ENCODE measurements at regions not wholly inside any gene's neighbourhood (a gene's known extent, or its start where the extent isn't known, plus 50 kb on each side); places are given as distances from the start of the nearest gene placed in this dataset.

- no TSS peak for BruUV-seq (replicated peaks)
Observed at GRCh38 chr10:88162852-88163251, 299.4 kb downstream of the PTEN start.

DNA sequence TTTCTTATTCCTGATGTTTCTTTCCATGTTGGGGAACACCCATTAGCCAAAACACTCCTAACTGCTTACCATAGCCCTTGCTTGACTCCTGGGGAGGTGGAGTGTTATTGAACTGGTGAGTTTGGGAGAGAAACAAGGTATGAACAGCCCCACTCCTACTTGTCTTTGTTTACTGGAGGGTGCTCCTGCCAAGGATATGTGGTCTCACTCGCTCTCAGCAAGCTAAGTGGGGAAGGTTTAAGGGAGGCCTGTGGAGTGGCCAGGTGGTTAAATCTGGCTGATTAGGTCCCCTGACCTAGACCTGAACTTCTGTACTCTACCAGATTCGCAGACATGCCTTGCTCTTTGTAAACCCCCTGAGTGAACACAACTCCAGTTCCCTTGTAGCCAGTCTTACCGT, 300.1 kb downstream of the PTEN start:
- Histone ChIP-seq H3K4me3 (ENCODE audit: low read depth in 2 of 2, low read length in 2 of 2) (no peak overlapping the region), H3K9me3 (ENCODE audit: control insufficient read depth, insufficient read depth, low read depth, low read length) (no peaks in the 10 kb centered on the region), H3K27me3 (ENCODE audit: control insufficient read depth, insufficient read depth, low read length) (no peaks in the 10 kb centered on the region), H3K27ac (ENCODE audit: low read length) (no peak overlapping the region), H3K4me1 (ENCODE audit: control insufficient read depth, insufficient read depth, low read length) (no peaks in the 10 kb centered on the region), H3K36me3 (ENCODE audit: control insufficient read depth, insufficient read depth, low read length) (no peaks in the 10 kb centered on the region)
- intact Hi-C loops (cut with micrococcal nuclease; ENCODE audit: unreplicated experiment) (no loop called here), in situ Hi-C loops (cut with HindIII; ENCODE audit: low pct_unique_long_range_greater_than_20kb, low sequenced_read_pairs) (no loop called here)
- ATAC-seq (no peak), DNase-seq (ENCODE audit: low read depth, low spot score) (no peak)
- ChIA-PET POLR2A (interaction anchor here (0.6 kb wide), 1 partner anchor 205 kb away, joined by 3 read pairs; no protein-coding TSS in a partner anchor), CTCF (no interaction called here)
- no TSS peak for BruUV-seq (replicated peaks)
- no peak for TF ChIP-seq POLR2AphosphoS5 (IDR thresholded peaks at IDR 0.05; ENCODE audit: low read depth, low read length)
- no peak for TF ChIP-seq CTCF (IDR thresholded peaks at IDR 0.05)
- no peak for TF ChIP-seq SIN3A (IDR thresholded peaks at IDR 0.05; ENCODE audit: borderline replicate concordance, insufficient read depth, low read depth, low read length)
- no peak for TF ChIP-seq REST (IDR thresholded peaks at IDR 0.05; ENCODE audit: insufficient read depth in 1 of 2, low read depth in 2 of 2, low read length in 1 of 2)
- TF ChIP-seq TCF7L2 (IDR thresholded peaks at IDR 0.05; ENCODE audit: low read depth, low read length): no peak

More at GRCh38 chr10:88162852-88163251, 299.4 kb downstream of the PTEN start:
- TF ChIP-seq POLR2AphosphoS5 (IDR thresholded peaks at IDR 0.05; ENCODE audit: low read depth, low read length) (no peak), SIN3A (IDR thresholded peaks at IDR 0.05; ENCODE audit: borderline replicate concordance, insufficient read depth, low read depth, low read length) (no peak), REST (IDR thresholded peaks at IDR 0.05; ENCODE audit: insufficient read depth in 1 of 2, low read depth in 2 of 2, low read length in 1 of 2) (no peak), TCF7L2 (IDR thresholded peaks at IDR 0.05; ENCODE audit: low read depth, low read length) (no peak), CTCF (IDR thresholded peaks at IDR 0.05) (no peak)
- in situ Hi-C loops (cut with HindIII; ENCODE audit: low pct_unique_long_range_greater_than_20kb, low sequenced_read_pairs): no loop called here
- intact Hi-C loops (cut with micrococcal nuclease; ENCODE audit: unreplicated experiment): no loop called here
- DNase-seq (ENCODE audit: low read depth, low spot score) (no peak), ATAC-seq (no peak)
- H3K9me3 ChIP-seq (ENCODE audit: control insufficient read depth, insufficient read depth, low read depth, low read length): no peaks in the 10 kb centered on the region
- no peak overlapping the region for H3K27ac ChIP-seq (ENCODE audit: low read length)
- no peak overlapping the region for H3K4me3 ChIP-seq (ENCODE audit: low read depth in 2 of 2, low read length in 2 of 2)
- CTCF ChIA-PET: no interaction called here
- no peaks in the 10 kb centered on the region for H3K27me3 ChIP-seq (ENCODE audit: control insufficient read depth, insufficient read depth, low read length)
- H3K4me1 ChIP-seq (ENCODE audit: control insufficient read depth, insufficient read depth, low read length): no peaks in the 10 kb centered on the region
- no peaks in the 10 kb centered on the region for H3K36me3 ChIP-seq (ENCODE audit: control insufficient read depth, insufficient read depth, low read length)
- POLR2A ChIA-PET: no interaction called here

Data from Panc1 (cell line).